OCI-LY1 (cell line): ENCODE measurements at regions not wholly inside any gene's neighbourhood (a gene's known extent, or its start where the extent isn't known, plus 50 kb on each side); places are given as distances from the start of the nearest gene placed in this dataset.

Experiments
- H2AFZ ChIP-seq: fragments of 200-600 bp; sonication (generic), shearing (Covaris generic); 2 replicates; pipeline ENCODE4 v1.6.0; 2014; ENCODE audit warnings: antibody characterized with exemption, mild to moderate bottlenecking, low read length
- H3F3A ChIP-seq: fragments of 200-600 bp; sonication (generic), shearing (Covaris generic); 2 replicates; pipeline ENCODE4 v1.6.0; 2014; ENCODE audit warnings: mild to moderate bottlenecking, antibody characterized with exemption, low read length, moderate library complexity; ENCODE audit not compliant: insufficient read depth
- H3K27ac ChIP-seq: fragments of 200-600 bp; sonication (generic); 2 replicates; pipeline ENCODE4 v1.5.1; 2014; ENCODE audit warnings: low read length, mixed run types, mild to moderate bottlenecking, low read depth; ENCODE audit not compliant: poor library complexity, severe bottlenecking
- H3K27me3 ChIP-seq: fragments of 200-600 bp; sonication (generic); 2 replicates; pipeline ENCODE4 v1.6.0; 2014; ENCODE audit warnings: antibody characterized with exemption, mild to moderate bottlenecking, low read length, moderate library complexity; ENCODE audit not compliant: insufficient read depth
- H3K36me3 ChIP-seq: fragments of 200-600 bp; sonication (generic); 2 replicates; pipeline ENCODE4 v1.6.1; 2014; ENCODE audit warnings: mild to moderate bottlenecking, antibody characterized with exemption, low read length, moderate library complexity, mixed read lengths; ENCODE audit not compliant: insufficient read depth
- H3K4me1 ChIP-seq: fragments of 200-600 bp; sonication (generic); 2 replicates; pipeline ENCODE4 v1.5.1; 2014; ENCODE audit warnings: mild to moderate bottlenecking, low read length, moderate library complexity; ENCODE audit not compliant: insufficient read depth, severe bottlenecking
- H3K4me2 ChIP-seq: fragments of 200-600 bp; sonication (generic), shearing (Covaris generic); 2 replicates; pipeline ENCODE4 v1.6.1; 2014; ENCODE audit warnings: low read length
- H3K4me3 ChIP-seq: fragments of 200-600 bp; sonication (generic); 2 replicates; pipeline ENCODE4 v1.5.1; 2014; ENCODE audit warnings: low read length, low read depth, mild to moderate bottlenecking, mixed read lengths; ENCODE audit not compliant: poor library complexity, severe bottlenecking
- H3K79me2 ChIP-seq: fragments of 200-600 bp; shearing (Covaris generic); 2 replicates; pipeline ENCODE4 v1.6.1; 2016; ENCODE audit warnings: mixed run types, low read length, mixed read lengths; ENCODE audit not compliant: insufficient read depth
- H3K9ac ChIP-seq: fragments of 200-600 bp; sonication (generic), shearing (Covaris generic); 2 replicates; pipeline ENCODE4 v1.6.1; 2014; ENCODE audit warnings: mild to moderate bottlenecking, low read length, mixed read lengths
- H3K9me2 ChIP-seq: fragments of 200-600 bp; sonication (generic), shearing (Covaris generic); 2 replicates; pipeline ENCODE4 v1.6.1; 2014; ENCODE audit warnings: low read depth, mild to moderate bottlenecking, low read length, mixed read lengths
- H3K9me3 ChIP-seq: fragments of 200-600 bp; shearing (Covaris generic); 2 replicates; pipeline ENCODE4 v1.6.1; 2014; ENCODE audit warnings: low read length, mixed read lengths
- H4K20me1 ChIP-seq: fragments of 200-600 bp; sonication (generic), shearing (Covaris generic); 2 replicates; pipeline ENCODE4 v1.6.0; 2016; ENCODE audit warnings: mild to moderate bottlenecking, low read length; ENCODE audit not compliant: insufficient read depth
- CTCF ChIP-seq: fragments of 200-600 bp; sonication (generic), shearing (Covaris generic); IDR thresholded peaks from 2 replicates; pipeline ENCODE4 v1.5.1; 2017; ENCODE audit warnings: mild to moderate bottlenecking, antibody characterized with exemption, low read length, moderate library complexity, mixed read lengths
- EZH2 ChIP-seq: fragments of 200-600 bp; sonication (generic), shearing (Covaris generic); IDR thresholded peaks from 2 replicates; pipeline ENCODE4 v1.8.0; 2017; ENCODE audit warnings: borderline replicate concordance, mixed run types, mild to moderate bottlenecking, antibody characterized with exemption, low read length, moderate library complexity, mixed read lengths

GRCh38 chr16:8342276-8342675 is 248.0 kb downstream of the TMEM114 start:
- no peaks in the 10 kb centered on the region for H3K4me1 ChIP-seq
- no peak overlapping the region for H3K27ac ChIP-seq

GRCh38 chr16:8330761-8331160 is 259.6 kb downstream of the TMEM114 start:
- no peak overlapping the region for H2AFZ ChIP-seq
- no peaks in the 10 kb centered on the region for H3F3A ChIP-seq
- no peak overlapping the region for H3K27ac ChIP-seq
- H3K36me3 ChIP-seq: no peaks in the 10 kb centered on the region
- no peaks in the 10 kb centered on the region for H3K79me2 ChIP-seq
- TF ChIP-seq EZH2 (no peak), CTCF (no peak)
- no peak overlapping the region for H3K4me3 ChIP-seq
- H3K4me2 ChIP-seq: no peak overlapping the region
- H3K4me1 ChIP-seq: no peaks in the 10 kb centered on the region
- no peaks in the 10 kb centered on the region for H3K27me3 ChIP-seq
- no peak overlapping the region for H3K9ac ChIP-seq
- H4K20me1 ChIP-seq: no peaks in the 10 kb centered on the region
- H3K9me2 ChIP-seq: no peaks in the 10 kb centered on the region
- no peaks in the 10 kb centered on the region for H3K9me3 ChIP-seq

More at GRCh38 chr16:8342276-8342675, 248.0 kb downstream of the TMEM114 start:
- H3K27me3 ChIP-seq: no peaks in the 10 kb centered on the region
- no peak overlapping the region for H3K9ac ChIP-seq
- H3K36me3 ChIP-seq: no peaks in the 10 kb centered on the region
- no peaks in the 10 kb centered on the region for H3F3A ChIP-seq
- H3K79me2 ChIP-seq: no peaks in the 10 kb centered on the region
- H4K20me1 ChIP-seq: no peaks in the 10 kb centered on the region
- no peak overlapping the region for H3K4me2 ChIP-seq
- TF ChIP-seq CTCF: no peak
- TF ChIP-seq EZH2: no peak
- H3K9me3 ChIP-seq: no peaks in the 10 kb centered on the region
- no peak overlapping the region for H3K4me3 ChIP-seq
- H2AFZ ChIP-seq: no peak overlapping the region
- H3K9me2 ChIP-seq: no peaks in the 10 kb centered on the region

GRCh38 chr16:8326232-8326631 is 264.1 kb downstream of the TMEM114 start:
- TF ChIP-seq EZH2: no peak
- TF ChIP-seq CTCF: no peak
- H3K27me3 ChIP-seq: no peaks in the 10 kb centered on the region
- no peaks in the 10 kb centered on the region for H3K36me3 ChIP-seq
- H3K9ac ChIP-seq: no peak overlapping the region
- H3K9me3 ChIP-seq: no peaks in the 10 kb centered on the region
- H3K4me3 ChIP-seq: no peak overlapping the region
- H3K79me2 ChIP-seq: no peaks in the 10 kb centered on the region
- H2AFZ ChIP-seq: no peak overlapping the region
- H3K27ac ChIP-seq: no peak overlapping the region
- no peaks in the 10 kb centered on the region for H3K9me2 ChIP-seq
- H3F3A ChIP-seq: no peaks in the 10 kb centered on the region
- no peaks in the 10 kb centered on the region for H3K4me1 ChIP-seq
- H3K4me2 ChIP-seq: no peak overlapping the region
- H4K20me1 ChIP-seq: no peaks in the 10 kb centered on the region
